PC-3 (cell line): ENCODE measurements at regions not wholly inside any gene's neighbourhood (a gene's known extent, or its start where the extent isn't known, plus 50 kb on each side); places are given as distances from the start of the nearest gene placed in this dataset.

Source experiments
- EZH2 ChIP-seq: fragments of 300-600 bp; sonication (generic); IDR thresholded peaks from one replicate; pipeline ENCODE4 v1.6.1; 2017; ENCODE audit warnings: antibody characterized with exemption, mild to moderate bottlenecking, low read length; ENCODE audit not compliant: unreplicated experiment
- TF ChIP-seq, protein P1 (sequence below): fragments of 300-600 bp; sonication (generic); conservative IDR thresholded peaks from 2 replicates; pipeline ENCODE4 v1.5.1; 2017; ENCODE audit warnings: antibody characterized with exemption, low read depth, mild to moderate bottlenecking, low read length

DNA sequence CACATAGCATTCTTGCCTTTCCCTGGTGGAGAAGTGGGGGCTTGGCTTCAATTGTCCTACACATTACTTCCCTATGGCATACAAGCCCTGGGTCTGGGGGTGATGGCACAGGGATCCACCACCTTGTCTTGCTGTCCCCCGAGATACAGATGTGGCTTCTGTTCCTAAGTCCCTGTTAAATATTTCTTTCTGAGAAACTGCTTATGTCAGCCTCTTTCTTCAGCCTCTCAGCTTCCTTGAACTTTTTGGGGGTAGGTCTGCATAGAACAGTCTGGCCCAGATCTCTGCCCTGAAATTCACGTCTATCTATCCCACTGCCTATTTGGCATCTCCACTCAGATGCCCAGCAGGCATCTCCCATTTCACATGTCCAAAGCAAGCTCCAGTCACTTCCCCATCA, 177.4 kb downstream of the SCP2D1 start:
- TF ChIP-seq, protein P1, sequence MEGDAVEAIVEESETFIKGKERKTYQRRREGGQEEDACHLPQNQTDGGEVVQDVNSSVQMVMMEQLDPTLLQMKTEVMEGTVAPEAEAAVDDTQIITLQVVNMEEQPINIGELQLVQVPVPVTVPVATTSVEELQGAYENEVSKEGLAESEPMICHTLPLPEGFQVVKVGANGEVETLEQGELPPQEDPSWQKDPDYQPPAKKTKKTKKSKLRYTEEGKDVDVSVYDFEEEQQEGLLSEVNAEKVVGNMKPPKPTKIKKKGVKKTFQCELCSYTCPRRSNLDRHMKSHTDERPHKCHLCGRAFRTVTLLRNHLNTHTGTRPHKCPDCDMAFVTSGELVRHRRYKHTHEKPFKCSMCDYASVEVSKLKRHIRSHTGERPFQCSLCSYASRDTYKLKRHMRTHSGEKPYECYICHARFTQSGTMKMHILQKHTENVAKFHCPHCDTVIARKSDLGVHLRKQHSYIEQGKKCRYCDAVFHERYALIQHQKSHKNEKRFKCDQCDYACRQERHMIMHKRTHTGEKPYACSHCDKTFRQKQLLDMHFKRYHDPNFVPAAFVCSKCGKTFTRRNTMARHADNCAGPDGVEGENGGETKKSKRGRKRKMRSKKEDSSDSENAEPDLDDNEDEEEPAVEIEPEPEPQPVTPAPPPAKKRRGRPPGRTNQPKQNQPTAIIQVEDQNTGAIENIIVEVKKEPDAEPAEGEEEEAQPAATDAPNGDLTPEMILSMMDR, result no peak
- no peak for TF ChIP-seq EZH2
